ENCODE measurements at regions not wholly inside any gene's neighbourhood (a gene's known extent, or its start where the extent isn't known, plus 50 kb on each side); places are given as distances from the start of the nearest gene placed in this dataset.

DNA sequence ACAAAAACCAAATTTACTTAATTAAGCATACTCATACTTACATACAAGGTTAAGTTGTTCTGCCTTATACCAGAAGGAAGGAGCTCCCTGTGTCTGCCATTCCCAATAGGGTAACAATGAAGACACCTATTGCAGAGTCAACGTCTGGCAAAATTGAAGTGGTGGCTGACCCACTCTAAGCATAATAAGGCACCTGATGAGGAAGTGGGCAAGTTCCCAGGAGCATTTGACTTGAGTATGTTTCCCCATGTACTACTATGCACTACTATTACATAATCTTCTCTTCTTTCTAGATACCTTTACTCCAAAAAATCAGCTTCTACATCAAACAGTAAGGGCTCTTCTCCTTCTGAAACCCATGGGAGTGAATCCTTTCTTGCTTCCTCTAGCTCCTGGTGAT is 591.5 kb downstream of the PPARGC1A start:
- Histone ChIP-seq H3K27me3 (no peaks in the 10 kb centered on the region), H3K36me3 (no peaks in the 10 kb centered on the region), H3K4me3 (ENCODE audit: low read depth, low read length) (no peak overlapping the region), H3K4me1 (no peaks in the 10 kb centered on the region), H3K9me3 (no peaks in the 10 kb centered on the region)
- TF ChIP-seq, protein P1, sequence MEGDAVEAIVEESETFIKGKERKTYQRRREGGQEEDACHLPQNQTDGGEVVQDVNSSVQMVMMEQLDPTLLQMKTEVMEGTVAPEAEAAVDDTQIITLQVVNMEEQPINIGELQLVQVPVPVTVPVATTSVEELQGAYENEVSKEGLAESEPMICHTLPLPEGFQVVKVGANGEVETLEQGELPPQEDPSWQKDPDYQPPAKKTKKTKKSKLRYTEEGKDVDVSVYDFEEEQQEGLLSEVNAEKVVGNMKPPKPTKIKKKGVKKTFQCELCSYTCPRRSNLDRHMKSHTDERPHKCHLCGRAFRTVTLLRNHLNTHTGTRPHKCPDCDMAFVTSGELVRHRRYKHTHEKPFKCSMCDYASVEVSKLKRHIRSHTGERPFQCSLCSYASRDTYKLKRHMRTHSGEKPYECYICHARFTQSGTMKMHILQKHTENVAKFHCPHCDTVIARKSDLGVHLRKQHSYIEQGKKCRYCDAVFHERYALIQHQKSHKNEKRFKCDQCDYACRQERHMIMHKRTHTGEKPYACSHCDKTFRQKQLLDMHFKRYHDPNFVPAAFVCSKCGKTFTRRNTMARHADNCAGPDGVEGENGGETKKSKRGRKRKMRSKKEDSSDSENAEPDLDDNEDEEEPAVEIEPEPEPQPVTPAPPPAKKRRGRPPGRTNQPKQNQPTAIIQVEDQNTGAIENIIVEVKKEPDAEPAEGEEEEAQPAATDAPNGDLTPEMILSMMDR (IDR thresholded peaks at IDR 0.05; ENCODE audit: low read depth, low read length), result no peak
- no peak for DNase-seq

DNA sequence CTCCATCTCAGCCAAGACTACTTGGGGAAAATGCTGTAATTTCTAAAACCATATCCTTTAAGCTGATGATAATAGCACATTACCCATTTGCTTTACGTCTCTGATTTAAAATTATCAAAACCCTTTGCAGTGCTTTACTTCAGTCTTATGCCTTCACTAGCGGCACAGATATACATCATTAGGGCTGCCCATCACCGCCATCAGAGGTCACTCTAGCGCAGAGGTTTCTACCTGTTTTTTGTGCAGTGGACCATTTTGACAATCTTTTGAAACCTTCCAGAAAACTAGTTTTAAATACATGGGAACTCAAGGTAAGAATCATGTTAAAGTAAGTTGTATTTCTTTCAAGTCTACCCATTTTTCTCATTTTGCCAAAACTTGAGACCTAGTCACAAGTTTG is 592.5 kb downstream of the PPARGC1A start:
- Histone ChIP-seq H3K4me3 (ENCODE audit: low read depth, low read length) (no peak overlapping the region), H3K9me3 (no peaks in the 10 kb centered on the region), H3K4me1 (no peaks in the 10 kb centered on the region), H3K27me3 (no peaks in the 10 kb centered on the region), H3K36me3 (no peaks in the 10 kb centered on the region)
- DNase-seq, result no peak
- TF ChIP-seq, protein P1 (IDR thresholded peaks at IDR 0.05; ENCODE audit: low read depth, low read length), result no peak

DNA sequence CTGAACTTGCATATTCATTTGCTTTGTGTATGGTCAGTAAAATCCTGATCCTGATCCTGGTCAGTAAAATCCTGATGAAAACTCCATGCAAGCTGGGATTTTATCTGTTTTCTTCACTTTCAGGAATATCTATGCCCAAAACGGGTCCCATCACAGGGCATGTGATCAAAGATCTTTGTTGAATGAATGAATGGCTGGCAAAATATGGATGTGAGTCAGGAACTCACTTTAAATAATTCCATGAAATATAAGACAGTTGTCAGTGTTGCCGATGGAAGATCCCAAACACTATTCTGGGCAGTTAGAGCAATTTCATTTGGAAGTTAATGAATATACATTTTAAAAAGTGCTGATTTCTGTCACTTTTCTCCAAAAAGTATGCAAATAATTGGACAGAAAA is 598.4 kb downstream of the GBA3 start:
- no peak for DNase-seq
- no peaks in the 10 kb centered on the region for H3K36me3 ChIP-seq
- no peaks in the 10 kb centered on the region for H3K4me1 ChIP-seq
- no peaks in the 10 kb centered on the region for H3K27me3 ChIP-seq
- H3K9me3 ChIP-seq, result no peaks in the 10 kb centered on the region
- TF ChIP-seq, protein P1 (IDR thresholded peaks at IDR 0.05; ENCODE audit: low read depth, low read length), result no peak
- no peak overlapping the region for H3K4me3 ChIP-seq (ENCODE audit: low read depth, low read length)

DNA sequence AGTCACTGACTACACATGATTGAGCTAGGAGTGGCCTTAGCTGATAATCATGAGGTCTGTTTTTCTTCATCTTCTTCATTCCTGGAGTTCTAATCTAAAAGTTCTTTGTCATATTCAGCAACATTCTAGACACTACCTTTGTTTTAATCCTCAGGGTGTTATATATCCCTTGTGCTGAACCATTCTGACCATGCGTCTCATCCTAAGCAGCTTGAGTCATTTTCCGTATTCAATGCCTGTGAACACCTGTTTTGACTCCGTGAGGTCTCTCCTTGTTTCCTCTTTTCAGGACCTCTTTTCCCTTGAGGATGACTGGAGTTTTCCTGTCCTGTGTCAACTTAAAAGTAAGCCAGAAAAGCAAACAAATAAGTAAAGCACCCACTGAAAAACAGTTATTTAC is 597.9 kb downstream of the GBA3 start:
- no peaks in the 10 kb centered on the region for H3K9me3 ChIP-seq
- no peaks in the 10 kb centered on the region for H3K4me1 ChIP-seq
- TF ChIP-seq, protein P1 (IDR thresholded peaks at IDR 0.05; ENCODE audit: low read depth, low read length), result no peak
- H3K4me3 ChIP-seq (ENCODE audit: low read depth, low read length), result no peak overlapping the region
- no peak for DNase-seq
- H3K27me3 ChIP-seq, result no peaks in the 10 kb centered on the region
- no peaks in the 10 kb centered on the region for H3K36me3 ChIP-seq

DNA sequence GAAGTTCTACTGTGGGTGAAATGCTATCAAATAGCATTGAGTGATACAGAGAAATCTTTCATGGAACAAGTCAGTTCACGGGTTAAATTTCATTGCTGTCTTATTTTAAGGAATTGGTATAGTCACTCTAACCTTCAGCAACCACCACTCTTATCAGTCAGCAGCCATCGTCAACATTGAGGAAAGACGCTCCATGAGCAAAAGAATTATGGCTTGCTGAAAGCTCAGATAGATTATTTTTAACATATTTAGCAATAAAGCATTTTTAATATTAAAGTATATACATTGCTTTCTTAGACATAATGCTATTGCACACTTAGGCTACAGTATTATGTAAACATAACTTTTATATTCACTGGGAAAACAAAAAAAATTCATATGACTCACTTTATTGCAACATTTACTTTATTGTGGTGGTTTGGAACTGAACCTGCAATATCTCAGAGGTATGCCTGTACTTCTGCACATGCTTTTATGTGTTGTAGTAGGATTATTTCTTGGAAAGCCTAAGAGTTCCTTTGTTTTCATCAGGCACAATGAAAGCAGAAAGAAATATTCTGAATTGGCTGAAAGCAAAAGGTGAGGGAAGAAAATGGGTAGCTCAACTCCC is 586.7 kb downstream of the GBA3 start:
- no peaks in the 10 kb centered on the region for H3K27me3 ChIP-seq
- no peaks in the 10 kb centered on the region for H3K9me3 ChIP-seq
- no peaks in the 10 kb centered on the region for H3K4me1 ChIP-seq
- DNase-seq, result no peak
- no peak overlapping the region for H3K4me3 ChIP-seq (ENCODE audit: low read depth, low read length)
- TF ChIP-seq, protein P1 (IDR thresholded peaks at IDR 0.05; ENCODE audit: low read depth, low read length), result no peak
- no peaks in the 10 kb centered on the region for H3K36me3 ChIP-seq

DNA sequence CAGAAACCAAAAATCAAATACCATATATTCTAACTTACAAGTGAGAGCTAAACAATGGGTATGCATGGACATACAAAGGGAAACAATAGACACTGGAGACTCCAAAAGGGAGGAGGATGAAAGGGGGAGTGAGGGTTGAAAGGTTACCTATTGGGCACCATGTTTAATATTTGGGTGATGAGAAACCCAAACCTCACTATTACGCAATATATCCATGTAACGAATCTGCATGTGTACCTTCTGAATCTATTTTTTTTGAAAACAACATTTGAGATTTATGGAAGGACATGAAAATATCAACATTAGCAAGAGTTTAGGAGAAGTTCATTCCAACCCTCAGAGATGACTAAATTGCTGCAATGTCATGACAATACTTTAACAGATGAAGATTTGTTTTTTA is 586.1 kb downstream of the GBA3 start:
- no peak overlapping the region for H3K4me3 ChIP-seq (ENCODE audit: low read depth, low read length)
- DNase-seq, result no peak
- H3K4me1 ChIP-seq, result no peaks in the 10 kb centered on the region
- H3K36me3 ChIP-seq, result no peaks in the 10 kb centered on the region
- no peaks in the 10 kb centered on the region for H3K27me3 ChIP-seq
- TF ChIP-seq, protein P1 (IDR thresholded peaks at IDR 0.05; ENCODE audit: low read depth, low read length), result no peak
- H3K9me3 ChIP-seq, result no peaks in the 10 kb centered on the region

All from BE2C (cell line).